ENCODE measurements at regions not wholly inside any gene's neighbourhood (a gene's known extent, or its start where the extent isn't known, plus 50 kb on each side); places are given as distances from the start of the nearest gene placed in this dataset.

GRCh38 chr9:88623698-88624097 lies 88.7 kb downstream of the NXNL2 start:
- TF ChIP-seq CTCF (conservative IDR thresholded peaks at IDR 0.05; ENCODE audit: low read length) (no peak), EZH2phosphoT487 (IDR thresholded peaks at IDR 0.05; ENCODE audit: borderline replicate concordance, low read depth, low read length) (no peak)

Data from OCI-LY7 (cell line).